GM21723 (cell line): ENCODE measurements at regions not wholly inside any gene's neighbourhood (a gene's known extent, or its start where the extent isn't known, plus 50 kb on each side); places are given as distances from the start of the nearest gene placed in this dataset.

Experiments used
- ATAC-seq: cut with Tn5 transposase; IDR thresholded peaks from one replicate; pipeline ENCODE4 v1.9.1; 2021; ENCODE audit warnings: mild to moderate bottlenecking, moderate library complexity; ENCODE audit not compliant: unreplicated experiment

DNA sequence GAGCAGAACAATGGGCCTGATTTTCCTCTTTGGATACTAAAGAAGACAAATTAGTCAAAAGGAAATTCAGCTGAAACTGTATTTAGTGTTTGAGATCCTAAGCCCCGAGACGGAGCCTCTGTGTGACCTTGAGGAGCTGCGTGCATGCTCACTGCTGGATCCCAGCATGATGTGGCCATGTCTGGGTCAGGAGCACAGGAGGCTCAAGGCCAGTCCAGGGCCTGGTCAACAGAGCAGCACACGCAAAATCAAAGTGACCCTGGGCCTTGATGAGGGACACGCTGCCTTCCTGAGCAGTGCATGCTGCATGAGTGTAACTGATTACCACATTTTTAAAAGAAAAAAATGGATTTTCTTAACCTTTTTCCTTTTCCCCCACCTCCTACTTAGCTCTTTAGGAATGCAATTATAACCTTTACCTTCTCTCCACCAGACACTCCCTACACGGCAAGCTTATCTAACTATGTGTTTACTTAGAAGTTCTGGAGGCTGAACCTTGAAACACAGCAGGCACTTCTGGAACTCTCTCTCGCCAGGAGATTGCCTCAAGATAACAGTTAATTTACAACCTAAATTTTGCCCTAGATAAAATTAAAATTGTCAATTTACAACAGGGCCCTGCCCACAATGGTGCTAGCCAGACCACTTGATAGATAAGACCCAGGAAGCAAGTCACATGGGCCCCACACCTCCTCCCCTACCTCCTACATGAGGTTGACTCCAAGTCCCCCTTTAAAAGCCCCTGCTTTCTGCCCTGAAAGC lies 144.6 kb downstream of the LRIG2 start:
- ATAC-seq: no peak

DNA sequence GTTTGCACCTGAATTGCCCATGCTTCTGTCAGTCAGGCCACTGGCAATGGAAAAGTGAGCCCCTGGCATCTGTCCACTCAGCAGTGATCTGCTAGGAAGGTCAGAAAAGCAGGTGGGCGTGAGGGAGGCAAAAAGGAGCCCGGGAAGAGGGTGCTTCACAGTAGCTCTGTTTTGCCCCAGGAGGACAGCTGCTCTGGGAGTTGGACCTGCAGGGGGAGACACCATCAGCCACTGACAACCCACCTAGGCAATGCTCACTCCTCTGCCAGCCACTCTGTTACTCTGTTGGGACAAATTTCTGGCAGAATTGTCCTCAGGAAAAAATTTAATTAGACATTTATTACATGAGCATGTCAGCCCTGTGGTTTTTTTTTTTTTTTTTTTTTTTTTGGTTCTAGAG lies 146.4 kb downstream of the LRIG2 start:
- ATAC-seq: no peak

DNA sequence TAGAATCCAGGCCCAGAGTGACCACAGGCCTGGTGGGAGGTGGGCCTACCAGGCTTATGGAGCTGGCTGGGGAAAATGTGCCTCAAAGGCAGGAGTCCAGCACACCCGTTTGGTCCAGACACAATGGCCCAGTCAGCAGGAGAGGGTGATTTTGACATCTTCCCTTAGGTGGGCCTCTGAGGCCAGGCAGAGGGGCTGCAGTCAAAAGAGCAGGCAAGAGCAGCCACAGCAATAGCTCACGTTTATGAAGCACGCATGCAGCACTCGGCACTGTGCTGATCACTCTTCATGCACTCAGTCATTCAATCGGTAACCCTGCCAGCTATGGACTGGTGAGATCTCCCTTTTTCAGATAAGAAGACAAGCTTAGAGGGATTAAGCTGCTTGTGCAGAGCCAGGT lies 146.8 kb downstream of the LRIG2 start:
- no peak for ATAC-seq

DNA sequence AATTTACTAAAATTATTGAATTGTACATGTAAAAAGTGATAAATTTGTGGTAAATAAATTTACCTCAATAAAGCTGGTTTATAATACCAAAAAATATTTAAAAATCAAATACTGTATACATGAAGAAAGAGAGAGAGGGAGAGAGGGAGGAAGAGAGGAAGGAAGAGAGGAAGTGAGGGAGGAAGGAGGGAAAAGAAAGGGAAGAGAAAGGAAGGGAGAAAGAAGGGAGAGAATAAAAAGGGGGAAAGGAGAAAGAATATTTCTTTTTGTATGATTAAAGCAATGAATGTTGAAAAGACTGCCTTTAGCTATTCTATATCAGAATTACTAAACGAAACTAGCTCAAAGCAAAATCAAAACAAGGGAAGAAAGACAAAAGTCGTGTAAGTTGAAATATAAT lies 150.0 kb downstream of the LRIG2 start:
- ATAC-seq: no peak

DNA sequence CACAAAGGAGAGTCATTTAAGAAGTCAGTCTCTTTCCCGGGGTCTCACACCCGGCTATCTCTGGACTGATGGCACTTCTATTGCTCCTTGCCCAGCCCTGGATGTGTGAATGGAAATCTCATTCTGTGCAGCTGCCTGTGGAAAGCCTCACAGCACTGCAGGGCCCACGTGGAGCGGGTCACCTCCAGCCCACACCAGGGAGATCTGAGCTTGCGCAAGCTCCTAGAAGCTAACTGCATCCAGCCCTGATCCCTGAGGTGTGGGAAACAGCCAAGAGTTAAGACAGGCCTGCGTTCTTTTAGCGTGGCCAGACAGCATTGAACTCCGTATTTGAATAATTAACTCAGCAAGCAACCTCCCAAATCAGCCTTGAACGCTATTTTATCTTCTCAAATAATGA lies 150.5 kb downstream of the LRIG2 start:
- no peak for ATAC-seq

DNA sequence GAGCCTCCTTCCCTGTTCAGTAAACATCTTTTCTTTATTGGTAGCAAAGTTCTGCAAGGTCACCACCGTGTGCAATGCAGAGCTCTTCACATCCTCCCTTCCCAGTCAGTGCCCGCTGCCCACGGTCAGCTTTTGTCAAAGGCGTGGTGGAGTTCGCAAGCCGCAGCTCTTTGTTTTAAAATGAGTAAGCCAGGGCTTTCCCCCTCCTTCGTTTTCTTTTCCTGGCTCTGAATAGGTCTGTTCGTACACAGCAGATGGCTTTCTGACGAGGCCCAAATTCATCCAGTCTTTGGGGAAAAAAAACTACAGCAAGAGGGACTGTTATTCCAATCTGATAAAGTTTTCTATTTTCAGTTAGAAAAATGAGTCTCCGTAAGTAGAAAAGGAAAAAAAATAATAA lies 153.2 kb downstream of the LRIG2 start:
- ATAC-seq: no peak

DNA sequence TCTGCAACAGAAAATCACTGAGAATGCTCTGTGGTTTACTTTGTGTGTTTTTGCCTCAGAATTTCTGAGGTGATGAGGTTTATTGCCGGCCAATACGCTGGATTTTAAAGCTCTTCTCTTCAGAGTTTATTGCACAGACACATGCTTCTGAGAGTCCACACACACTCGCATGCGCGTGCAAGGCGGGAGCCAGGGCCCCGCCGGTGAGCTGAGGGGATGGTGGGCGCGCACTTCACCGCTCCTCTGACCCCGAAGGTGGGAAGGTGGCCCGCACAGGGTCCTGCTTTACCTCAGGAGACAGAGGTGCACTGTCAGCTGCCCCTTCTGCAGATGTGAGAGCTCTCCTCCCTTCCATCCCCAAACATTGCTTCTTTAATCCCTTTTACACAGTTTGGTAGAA lies 158.4 kb upstream of the MAGI3 start:
- no peak for ATAC-seq

DNA sequence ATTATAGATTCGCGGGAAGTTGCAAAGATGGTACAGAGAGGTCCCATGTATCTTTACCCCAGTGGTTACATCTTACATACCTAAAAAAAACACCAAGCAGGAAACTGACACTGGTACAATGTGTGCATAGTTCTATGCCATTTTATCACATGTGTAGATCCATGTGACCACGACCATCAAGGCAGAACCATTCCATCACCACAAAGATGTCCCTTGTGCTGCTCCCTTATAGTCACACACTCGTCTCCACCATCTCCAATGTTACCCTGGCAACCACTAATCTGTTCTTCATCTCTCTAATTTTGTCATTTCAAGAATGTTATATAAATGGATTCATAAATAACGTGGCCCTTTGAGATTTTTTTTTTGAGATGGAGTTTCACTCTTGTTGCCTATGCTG lies 156.9 kb upstream of the MAGI3 start:
- ATAC-seq: no peak

DNA sequence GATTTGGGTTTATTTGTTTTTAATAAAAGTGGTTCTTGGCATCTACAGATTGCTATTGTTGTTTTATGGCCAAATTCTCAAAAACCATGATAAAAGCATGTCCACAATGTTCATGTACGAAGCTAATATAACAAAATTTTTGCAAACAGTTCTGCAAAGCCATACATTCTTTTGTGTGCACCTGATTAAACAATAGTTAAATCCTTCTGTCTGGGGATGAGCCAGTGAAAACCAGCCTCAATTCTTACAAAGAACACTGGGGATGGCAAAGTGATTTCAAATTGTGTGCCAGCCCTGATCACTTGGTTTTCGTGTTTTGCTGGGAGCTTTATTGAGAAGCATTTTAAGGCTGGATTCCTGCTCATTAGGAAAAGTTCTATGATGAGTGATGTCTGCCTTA lies 149.1 kb upstream of the MAGI3 start:
- ATAC-seq: no peak

DNA sequence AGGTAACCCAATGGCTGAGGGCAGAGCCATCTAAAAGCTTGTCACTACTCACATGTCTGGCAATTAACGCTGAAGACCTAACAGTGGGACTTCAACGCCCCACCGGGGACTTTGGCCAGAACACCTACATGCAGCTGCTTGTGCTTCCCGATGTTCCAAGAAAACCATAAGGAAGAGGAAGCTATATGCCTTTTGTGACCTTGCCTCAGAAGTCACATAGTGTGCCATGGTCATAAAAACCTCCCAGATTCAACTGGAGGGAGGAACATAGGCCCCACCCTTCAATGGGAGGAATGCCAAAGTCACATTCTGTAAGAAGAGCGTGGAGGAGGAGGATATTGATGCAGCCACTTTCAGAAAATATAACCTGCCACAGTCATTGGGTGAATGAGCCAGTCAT lies 147.8 kb upstream of the MAGI3 start:
- no peak for ATAC-seq

DNA sequence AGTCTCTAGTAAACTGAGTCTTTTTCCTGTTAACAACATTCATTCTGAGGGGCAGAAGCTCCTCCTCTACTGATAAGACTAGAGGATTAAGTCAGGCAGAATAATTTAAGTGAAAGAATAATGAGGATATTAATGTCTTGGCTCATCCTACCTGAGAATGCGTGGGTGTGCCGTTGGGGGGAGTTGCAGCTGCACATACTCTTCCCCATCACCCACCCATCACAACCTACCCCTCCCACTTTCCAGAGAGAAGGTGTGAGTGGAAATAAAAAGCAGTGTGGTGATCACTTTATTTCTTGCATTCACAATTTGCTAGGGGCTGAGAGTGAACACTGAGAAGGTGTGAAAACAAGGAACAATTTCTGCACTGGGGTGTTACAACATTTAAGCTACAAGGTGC lies 146.8 kb upstream of the MAGI3 start:
- ATAC-seq: no peak

DNA sequence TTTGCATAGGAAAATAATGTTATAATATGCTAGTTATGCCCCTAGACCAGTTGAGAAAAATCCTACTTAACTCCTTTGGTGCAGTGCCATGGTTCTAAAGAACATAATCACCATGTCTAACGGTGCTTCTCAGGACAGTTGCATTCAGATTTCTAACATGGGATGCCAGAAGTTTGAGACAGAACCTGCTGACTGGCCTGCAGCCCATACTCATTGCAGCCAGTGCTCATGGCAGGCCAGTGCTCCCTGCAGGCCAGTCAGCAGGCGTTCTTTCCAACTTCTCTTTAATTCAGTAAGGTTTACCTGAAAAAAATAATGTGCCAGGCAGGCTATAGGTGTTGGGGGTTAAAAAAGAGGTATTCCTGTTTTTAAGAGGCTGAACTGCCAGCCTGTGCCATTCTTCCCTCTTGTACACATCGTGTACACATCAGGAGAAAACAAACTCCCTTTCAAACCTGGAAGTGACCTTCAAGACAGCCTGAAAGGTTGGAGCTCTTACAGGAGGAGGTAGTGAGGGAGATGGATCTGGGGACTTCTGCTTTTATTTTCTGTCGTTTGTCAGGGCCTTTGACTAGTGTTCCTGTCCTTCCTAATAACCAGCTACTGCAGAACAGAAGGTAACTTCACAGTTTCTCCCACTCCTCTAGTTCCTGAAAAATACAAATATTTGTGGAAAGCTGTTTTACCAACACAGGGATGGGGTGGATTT lies 146.0 kb upstream of the MAGI3 start:
- ATAC-seq: no peak

DNA sequence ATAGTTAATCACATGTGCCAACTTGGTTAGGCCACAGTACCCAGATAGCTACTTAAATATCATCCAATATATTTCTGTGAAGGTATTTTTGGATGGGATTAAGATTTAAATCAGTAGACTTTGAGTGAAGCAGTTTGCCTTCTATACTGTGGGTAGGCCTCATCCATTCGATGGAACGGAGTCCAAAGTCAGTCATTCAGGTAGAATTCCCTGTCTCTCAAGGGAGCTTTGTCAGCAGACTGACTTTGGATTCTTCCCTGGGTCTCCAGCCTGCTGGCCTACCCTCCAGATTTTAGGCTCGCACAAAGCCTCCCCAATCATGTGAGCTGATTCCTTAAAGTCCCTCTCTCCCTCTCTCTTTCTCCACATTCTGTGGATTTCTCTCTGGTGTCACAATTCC lies 145.1 kb upstream of the MAGI3 start:
- ATAC-seq: no peak

DNA sequence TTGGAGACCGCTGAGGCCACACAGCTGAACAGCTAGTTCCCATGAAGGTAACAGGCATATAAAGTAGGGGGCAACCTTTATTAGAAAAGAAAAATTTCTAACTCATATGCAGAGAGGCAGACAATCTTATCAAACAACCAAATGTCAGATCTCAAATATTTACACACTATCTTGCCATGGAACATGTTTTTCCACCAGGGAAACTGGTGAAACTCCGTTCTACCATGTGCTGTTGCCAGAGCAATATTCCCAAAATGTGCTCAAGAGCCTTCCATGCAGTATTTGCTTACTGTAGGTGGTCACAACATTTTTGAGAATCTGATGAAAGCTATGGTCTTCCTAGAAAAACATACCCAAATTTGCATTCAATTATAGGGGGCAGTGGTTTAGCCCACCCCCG lies 143.4 kb upstream of the MAGI3 start:
- no peak for ATAC-seq

DNA sequence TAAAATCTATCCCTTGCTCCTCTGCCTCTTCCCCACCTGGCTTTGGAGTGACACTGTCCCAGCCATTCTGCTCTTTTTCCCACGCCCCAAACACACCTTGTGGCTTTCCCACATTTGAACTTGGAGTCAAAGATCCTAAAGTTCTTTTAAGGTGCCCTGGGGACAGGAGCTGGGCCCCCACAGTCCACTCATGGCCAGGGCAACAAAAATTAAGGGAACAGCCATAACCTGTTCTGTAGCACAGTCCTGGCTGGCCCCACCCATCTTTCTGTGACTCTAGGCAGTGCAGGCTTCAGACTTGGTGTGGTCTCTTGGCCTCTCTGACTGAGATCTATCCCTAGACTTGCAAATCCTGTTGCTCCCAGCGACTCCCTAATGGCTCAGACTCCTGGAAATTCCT lies 143.0 kb upstream of the MAGI3 start:
- no peak for ATAC-seq

DNA sequence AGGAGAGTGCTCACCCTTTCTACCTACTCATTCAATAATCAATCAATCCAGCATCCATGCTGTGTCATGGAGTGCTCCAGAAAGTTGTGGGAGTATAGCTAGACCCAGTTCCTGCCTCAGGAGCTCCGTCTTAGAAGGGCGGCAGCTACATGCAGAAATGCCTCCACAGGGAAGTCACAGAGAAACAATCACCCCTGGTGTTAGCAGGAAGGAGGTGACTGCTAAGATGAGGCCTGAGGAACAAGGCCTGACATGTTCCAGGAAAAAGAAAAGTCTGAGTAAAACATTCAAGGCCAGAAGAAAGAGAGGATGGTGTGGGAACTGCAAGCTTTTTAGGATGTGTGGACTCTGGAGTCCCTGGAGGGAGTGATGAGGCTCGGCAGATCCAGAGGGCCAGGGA lies 142.5 kb upstream of the MAGI3 start:
- no peak for ATAC-seq

DNA sequence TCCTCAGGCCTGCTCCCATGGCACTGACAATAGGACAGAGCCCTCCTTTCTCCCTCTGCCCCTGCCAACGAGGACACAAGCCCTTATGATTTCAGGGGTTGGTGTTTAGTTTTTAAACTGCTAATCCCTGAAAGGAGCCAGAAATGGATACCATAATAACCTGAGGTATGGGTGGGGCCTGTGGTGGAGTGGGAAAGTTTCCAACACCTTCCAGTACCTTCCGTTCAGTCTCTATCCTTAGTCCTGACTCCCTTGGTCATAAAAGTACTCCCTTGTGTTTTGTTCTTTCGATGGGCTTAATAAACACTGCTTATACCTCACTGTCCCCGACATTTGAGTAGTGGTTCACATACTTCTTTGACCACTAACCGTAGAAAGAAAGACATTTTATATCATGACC lies 141.8 kb upstream of the MAGI3 start:
- ATAC-seq: no peak

DNA sequence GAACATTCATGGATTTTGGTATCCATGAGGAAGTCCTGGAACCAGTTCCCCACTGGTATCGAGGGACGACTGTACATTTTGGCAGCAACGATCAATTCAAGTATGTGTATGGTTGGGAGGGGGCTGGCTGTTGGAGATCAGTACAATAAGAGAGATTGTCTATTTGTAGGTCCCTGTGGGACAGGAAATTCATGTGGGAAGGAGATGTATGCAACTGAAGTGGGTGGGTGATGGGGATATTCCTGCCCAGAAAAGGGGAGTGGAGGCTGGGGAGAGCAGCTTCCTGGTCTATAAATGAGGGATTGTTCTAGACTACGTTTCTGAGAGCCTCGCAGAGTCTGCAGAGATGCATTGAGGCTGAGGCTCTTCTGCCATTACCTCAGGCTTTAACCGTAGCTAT lies 140.2 kb upstream of the MAGI3 start:
- ATAC-seq: no peak

DNA sequence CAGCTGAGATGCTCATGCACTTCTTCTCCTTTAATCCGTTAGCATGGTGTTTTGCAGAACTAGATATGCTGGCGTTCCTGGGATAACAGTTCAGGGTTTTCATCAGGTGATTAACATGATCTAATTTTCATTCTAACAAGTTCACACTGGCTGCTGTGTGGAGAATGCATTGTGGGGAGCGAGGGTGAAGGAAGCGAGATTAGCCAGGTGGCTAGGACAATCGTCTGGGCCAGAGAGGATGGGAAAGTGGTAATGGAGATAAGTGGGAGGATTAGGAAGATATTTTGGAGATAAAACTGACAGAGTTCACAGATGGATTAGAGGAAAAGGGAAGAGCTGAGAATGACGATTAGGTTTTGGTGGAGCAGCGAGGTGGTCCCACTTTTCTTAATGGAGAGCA lies 138.1 kb upstream of the MAGI3 start:
- no peak for ATAC-seq

DNA sequence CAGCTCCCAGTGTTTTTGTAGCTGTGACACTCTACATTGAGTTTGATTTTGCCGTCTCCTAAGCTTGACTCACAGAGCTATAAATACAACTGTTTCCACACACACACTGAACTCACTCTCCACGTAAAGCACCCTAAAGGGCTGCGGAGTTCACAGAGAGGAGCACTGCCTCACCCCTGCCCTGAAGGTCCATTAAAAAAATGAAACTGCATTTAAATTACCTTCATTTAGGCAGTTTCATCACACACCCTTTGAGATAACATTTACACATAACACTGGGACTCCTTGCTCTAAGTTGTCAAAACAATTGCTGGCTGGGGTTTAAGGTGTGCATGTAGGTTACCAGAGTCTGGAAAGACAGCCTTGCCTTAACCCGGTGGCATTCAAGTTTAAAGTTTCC lies 137.1 kb upstream of the MAGI3 start:
- no peak for ATAC-seq

DNA sequence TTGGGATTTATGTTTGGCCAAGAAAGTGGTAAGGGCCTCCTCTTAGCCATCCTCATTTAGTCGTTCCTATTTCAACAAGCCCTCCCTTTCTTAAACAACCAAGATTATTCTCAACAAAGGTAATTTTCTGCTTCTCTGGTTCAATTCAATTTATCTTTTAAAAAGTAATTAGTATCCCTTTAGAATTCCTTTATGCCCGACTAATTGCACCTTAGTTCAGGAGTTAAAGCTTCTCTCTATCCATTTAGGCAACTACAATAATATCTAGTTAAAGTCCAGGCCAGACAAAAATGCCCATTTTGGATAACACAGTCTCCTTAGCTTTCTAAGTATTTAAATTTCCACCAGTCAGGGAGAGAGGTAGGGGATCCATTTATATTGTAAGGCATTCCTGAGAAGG lies 136.7 kb upstream of the MAGI3 start:
- ATAC-seq: no peak

DNA sequence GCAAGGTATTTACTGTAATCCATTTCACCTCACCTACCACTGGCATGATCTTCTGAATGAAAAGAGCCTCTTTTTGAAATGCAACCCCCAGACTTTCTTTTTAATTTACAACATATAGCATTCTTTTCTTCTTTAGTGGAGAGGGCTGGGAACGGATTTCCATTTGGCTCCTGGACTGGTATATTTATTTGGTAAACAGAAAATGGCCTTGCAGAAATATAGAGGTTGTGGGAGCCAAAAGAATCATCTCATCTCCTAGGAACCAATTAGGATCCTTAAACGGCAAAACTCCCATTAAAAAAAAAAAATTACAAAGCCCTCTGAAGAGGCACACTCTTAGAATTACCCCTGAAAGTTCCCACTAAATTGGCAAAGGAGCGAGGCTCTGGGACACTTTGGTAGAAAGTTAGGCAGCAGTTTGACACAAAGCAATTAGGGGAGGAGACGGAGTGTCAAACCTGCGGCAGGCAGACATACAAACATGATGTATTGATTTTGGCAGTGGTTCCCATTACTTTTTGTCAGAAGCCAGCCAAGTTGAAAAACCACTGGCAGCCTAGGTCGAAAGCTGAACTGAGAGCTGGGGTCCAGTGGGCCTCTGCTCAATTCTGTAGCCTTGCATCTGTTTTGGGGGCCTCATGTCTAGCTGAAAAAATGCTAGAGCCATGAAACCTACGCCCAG lies 135.1 kb upstream of the MAGI3 start:
- no peak for ATAC-seq
